Lung (tissue), 11 donors: ENCODE measurements at regions not wholly inside any gene's neighbourhood (a gene's known extent, or its start where the extent isn't known, plus 50 kb on each side); places are given as distances from the start of the nearest gene placed in this dataset.

Experiments
- ATAC-seq: fragments of 200-7000 bp; cut with Tn5 transposase; one replicate; pipeline ENCODE4 v1.9.1; 2020; ENCODE audit warnings: moderate number of reproducible peaks; ENCODE audit not compliant: insufficient read depth, low FRiP score
- DNase-seq, 3 donors: peaks; one replicate each; pipeline ENCODE4 v3.0.0-alpha.2; 2013 to 2017
- H3K27ac ChIP-seq, 2 donors: one replicate each; pipeline ENCODE4 v1.5.1; 2013; ENCODE audit warnings: mild to moderate bottlenecking in 2 of 2, moderate library complexity in 2 of 2, control low read depth in 1 of 2, inconsistent platforms in 1 of 2, low read depth in 1 of 2, low read length in 1 of 2
- H3K27me3 ChIP-seq, 3 donors: one replicate each; pipeline ENCODE4 v1.5.1; 2013; ENCODE audit warnings: low read length in 2 of 3; ENCODE audit not compliant: control insufficient read depth in 3 of 3, insufficient read depth in 3 of 3
- H3K36me3 ChIP-seq, 4 donors: one replicate each; pipeline ENCODE4 v1.5.1; 2013; ENCODE audit warnings: low read length in 4 of 4, mild to moderate bottlenecking in 1 of 4, moderate library complexity in 1 of 4; ENCODE audit not compliant: control insufficient read depth in 4 of 4, insufficient read depth in 4 of 4
- H3K4me1 ChIP-seq, 5 donors: one replicate each; pipeline ENCODE4 v1.5.1; 2013; ENCODE audit warnings: low read length in 5 of 5, mild to moderate bottlenecking in 2 of 5, moderate library complexity in 1 of 5; ENCODE audit not compliant: control insufficient read depth in 5 of 5, insufficient read depth in 5 of 5
- H3K4me3 ChIP-seq: one replicate; pipeline ENCODE4 v1.5.1; 2013; ENCODE audit warnings: mild to moderate bottlenecking, control low read depth, moderate library complexity
- H3K9ac ChIP-seq, 2 donors: one replicate each; pipeline ENCODE4 v1.5.1; 2013; ENCODE audit warnings: low read length in 2 of 2, control low read depth in 1 of 2; ENCODE audit not compliant: insufficient read depth in 1 of 2
- H3K9me3 ChIP-seq, 4 donors: one replicate each; pipeline ENCODE4 v1.5.1; 2013; ENCODE audit warnings: low read length in 3 of 4, mild to moderate bottlenecking in 1 of 4, moderate library complexity in 1 of 4; ENCODE audit not compliant: control insufficient read depth in 4 of 4, insufficient read depth in 3 of 4
- CTCF ChIP-seq: IDR thresholded peaks from 2 replicates; pipeline ENCODE4 v1.5.1; 2012; ENCODE audit warnings: mild to moderate bottlenecking; ENCODE audit errors: control extremely low read depth, extremely low read depth
- WGBS, 2 donors: extraction: QIAGEN DNeasy Blood & Tissue Kit; methylation state at CpG; one replicate each; pipeline ENCODE4 v1.1.7; 2013; 5-methylcytosine and 5-hydroxymethylcytosine counted together
- donor health status: control.
- donor health status: control.
- donor health status: Bipolar disorder and iron deficiency.
- donor health status: healthy.
- donor health status: DM: yes; HTN: yes; CAD: no.

GRCh38 chr1:185603158-185603557 is 131.0 kb upstream of the HMCN1 start:
- DNase-seq (no peak), ATAC-seq (no peak)
- Histone ChIP-seq H3K4me3 (no peak overlapping the region), H3K9ac (no peak overlapping the region), H3K4me1 (no peaks in the 10 kb centered on the region), H3K27ac (no peak overlapping the region), H3K36me3 (no peaks in the 10 kb centered on the region), H3K27me3 (no peaks in the 10 kb centered on the region), H3K9me3 (peaks cover 0 to 2% (median 0%) of the 10 kb centered on the region in 4 donors)
- TF ChIP-seq CTCF, result no peak
- 96 to 98% methylated on average over 4 of the region's 4 CpGs for WGBS, 2 donors

GRCh38 chr1:185601189-185601588 is 133.0 kb upstream of the HMCN1 start:
- no peak for ATAC-seq
- Histone ChIP-seq H3K9ac (no peak overlapping the region), H3K9me3 (peaks cover 0 to 2% (median 0%) of the 10 kb centered on the region in 4 donors), H3K4me1 (no peaks in the 10 kb centered on the region), H3K27me3 (no peaks in the 10 kb centered on the region), H3K4me3 (no peak overlapping the region), H3K27ac (no peak overlapping the region), H3K36me3 (no peaks in the 10 kb centered on the region)
- DNase-seq, result no peak
- no peak for TF ChIP-seq CTCF
- 83 to 98% methylated on average over 1 of the region's 1 CpG for WGBS, 2 donors

GRCh38 chr1:185600641-185601040 is 133.6 kb upstream of the HMCN1 start:
- TF ChIP-seq CTCF, result no peak
- Histone ChIP-seq H3K4me1 (no peaks in the 10 kb centered on the region), H3K27me3 (no peaks in the 10 kb centered on the region), H3K9ac (no peak overlapping the region), H3K36me3 (no peaks in the 10 kb centered on the region), H3K27ac (no peak overlapping the region), H3K4me3 (no peak overlapping the region), H3K9me3 (peaks cover 0 to 2% (median 0%) of the 10 kb centered on the region in 4 donors)
- ATAC-seq (no peak), DNase-seq (no peak)
- 66 to 82% methylated on average over 2 of the region's 2 CpGs for WGBS, 2 donors

- no peaks in the 10 kb centered on the region for H3K36me3 ChIP-seq
- H3K9ac ChIP-seq, result no peak overlapping the region
- H3K4me3 ChIP-seq, result no peak overlapping the region
- no peak for DNase-seq
- ATAC-seq, result no peak
- no peak overlapping the region for H3K27ac ChIP-seq
- no peaks in the 10 kb centered on the region for H3K27me3 ChIP-seq
- no peaks in the 10 kb centered on the region for H3K4me1 ChIP-seq
- peaks cover 0 to 2% (median 0%) of the 10 kb centered on the region in 4 donors for H3K9me3 ChIP-seq
- TF ChIP-seq CTCF, result no peak
- 23 to 53% methylated on average over 1 of the region's 1 CpG for WGBS, 2 donors
These were observed 135.9 kb upstream of the HMCN1 start for GRCh38 chr1:185598332-185598731.
